NCI-H2081 treated with DMSO at 0.1 percent for 48 hours (cell line): ENCODE measurements at regions not wholly inside any gene's neighbourhood (a gene's known extent, or its start where the extent isn't known, plus 50 kb on each side); places are given as distances from the start of the nearest gene placed in this dataset.

Experiments used
- DNase-seq: peaks from one replicate; lab custom pipeline; 2025; lab: John Stamatoyannopoulos, UW

DNA sequence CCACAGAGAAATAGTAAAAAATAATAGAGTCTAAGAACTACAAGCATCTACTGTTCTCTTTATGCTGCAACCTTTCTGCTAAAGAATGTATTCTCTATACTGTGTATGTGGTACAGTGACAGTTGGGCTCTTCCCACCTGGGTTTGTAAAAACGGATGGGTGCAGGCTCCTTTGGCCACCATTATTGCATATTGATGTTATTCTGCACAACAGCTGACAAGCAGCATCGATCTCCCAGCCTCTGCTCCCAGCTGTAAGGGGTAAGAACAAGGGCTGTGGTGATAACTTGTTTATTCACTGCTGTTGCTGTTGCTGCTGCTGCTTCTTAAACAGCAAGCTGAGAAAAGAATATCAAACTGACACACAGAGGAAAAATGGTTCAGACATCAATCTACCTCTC lies 56.1 kb downstream of the KCNRG start:
- DNase-seq, result no peak

DNA sequence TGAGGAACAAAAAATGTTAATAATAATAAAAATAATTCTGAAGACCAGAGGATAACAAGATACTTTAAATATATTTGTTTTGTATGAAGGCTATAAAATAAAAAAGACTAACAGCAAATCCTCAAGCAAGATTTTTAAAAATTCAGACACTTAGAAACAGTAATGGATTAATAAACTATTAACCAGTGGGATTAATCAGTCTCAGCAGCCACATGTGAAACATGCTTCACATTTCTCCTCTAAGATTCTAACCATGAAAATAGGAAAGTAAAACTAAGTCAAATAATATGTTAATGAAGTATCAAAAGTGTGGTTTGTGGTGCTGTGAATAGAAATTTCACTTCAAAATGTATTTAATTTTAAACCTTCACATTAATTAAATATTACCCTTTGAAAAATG lies 57.4 kb downstream of the KCNRG start:
- DNase-seq, result no peak

DNA sequence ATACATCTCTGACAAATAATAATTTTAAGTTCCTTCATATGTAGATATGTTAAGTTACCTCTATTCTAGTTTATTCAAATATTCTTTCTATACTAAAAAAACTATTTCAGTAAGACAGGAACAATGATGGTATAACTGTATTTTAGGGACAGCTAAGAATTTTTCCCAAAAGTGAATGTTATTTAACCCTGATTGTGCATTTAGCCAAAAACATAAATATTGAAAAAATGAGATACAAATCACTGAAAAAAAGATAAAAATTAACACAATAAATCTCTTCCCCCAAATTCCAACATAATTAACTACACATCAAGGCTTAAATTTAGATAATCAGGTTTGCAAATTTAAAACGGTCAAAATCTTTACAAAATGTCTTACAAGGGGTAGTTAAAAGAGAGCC lies 58.1 kb downstream of the KCNRG start:
- no peak for DNase-seq

DNA sequence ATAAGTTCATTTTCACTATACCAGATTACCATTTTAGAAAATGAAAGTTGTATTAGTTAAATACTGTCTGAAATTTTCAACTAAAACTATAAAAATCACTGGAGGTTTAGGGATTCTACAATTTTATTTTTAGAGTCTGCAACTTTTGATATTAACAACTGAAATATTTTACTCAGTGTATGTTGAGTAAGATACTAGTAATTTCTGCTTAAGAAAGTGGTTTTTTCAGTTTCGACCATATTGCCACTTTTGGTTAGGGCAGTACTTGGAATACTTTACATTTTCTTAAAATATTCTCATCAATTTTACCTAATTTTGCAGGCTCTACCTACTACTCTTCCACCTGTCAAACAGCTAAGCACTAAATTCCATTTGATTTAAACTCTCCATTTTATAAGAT lies 59.6 kb downstream of the KCNRG start:
- no peak for DNase-seq

DNA sequence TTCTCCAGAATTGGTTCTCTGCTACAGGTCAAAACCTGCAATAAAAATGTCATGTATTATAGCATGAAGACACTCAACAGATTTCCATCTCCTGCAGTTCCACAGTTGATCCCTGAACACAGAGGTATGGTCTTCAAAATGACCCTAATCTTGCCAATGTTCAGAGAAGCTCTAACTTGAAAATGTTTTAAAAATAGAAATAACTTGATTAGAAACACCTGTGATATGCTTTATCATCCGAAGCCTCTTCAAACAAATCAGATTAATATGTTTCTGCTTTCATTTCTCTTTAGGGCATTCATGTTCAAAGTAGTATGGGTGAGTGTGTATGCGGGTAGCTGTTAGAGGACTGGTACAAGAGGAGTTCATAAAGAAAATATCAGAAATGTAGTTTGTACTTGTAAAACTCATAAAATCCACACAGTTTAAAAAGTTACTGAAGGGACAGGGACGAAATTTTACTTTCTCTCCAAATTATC lies 60.4 kb downstream of the KCNRG start:
- no peak for DNase-seq

DNA sequence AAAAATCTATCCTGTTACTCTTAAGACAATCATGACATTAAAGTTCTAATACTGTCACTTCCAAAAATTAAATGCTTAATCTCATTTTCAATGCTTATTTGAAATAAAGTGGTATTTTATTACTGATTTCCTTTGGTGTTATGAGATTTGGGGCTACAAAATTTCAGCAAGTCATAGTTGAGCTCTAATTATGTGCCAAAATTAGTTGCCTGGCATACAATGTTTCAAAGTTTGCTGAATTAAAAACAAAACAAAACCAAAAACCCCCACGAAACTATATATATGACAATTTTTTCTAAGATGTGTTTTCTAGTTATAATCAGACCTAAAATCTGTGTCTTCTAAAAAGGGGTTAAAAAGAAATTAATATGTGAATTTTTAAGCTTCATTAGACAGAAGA lies 62.2 kb downstream of the KCNRG start:
- DNase-seq, result no peak

DNA sequence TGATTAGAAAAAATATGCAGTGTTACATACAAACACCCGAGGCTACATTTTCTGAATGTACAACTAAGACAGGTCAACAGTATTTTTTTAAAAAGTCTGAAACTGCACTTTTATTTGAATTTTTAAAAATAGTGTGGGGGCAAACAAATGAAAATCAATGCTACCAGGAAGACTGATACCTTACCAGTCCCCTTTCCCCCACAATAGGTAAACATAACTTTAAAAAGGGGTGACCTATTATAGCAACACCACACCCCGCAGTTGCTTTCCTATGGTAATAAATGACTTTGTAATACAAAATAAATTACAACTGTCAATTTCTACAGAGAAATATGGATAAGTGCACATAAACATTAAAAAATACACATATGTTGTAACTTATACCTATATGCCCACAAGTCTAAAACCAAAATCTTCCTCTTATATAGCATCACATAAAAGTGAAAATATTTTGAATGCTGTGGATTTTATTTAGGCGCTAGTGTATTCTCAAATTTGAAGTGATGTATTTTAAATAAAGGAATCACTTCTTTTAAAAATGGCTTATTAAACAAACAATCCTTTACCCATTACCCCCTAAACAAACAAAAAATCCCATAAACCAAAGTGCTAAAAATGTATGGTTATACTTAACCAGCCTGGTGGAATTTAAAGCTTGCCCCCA lies 63.1 kb downstream of the KCNRG start:
- no peak for DNase-seq

DNA sequence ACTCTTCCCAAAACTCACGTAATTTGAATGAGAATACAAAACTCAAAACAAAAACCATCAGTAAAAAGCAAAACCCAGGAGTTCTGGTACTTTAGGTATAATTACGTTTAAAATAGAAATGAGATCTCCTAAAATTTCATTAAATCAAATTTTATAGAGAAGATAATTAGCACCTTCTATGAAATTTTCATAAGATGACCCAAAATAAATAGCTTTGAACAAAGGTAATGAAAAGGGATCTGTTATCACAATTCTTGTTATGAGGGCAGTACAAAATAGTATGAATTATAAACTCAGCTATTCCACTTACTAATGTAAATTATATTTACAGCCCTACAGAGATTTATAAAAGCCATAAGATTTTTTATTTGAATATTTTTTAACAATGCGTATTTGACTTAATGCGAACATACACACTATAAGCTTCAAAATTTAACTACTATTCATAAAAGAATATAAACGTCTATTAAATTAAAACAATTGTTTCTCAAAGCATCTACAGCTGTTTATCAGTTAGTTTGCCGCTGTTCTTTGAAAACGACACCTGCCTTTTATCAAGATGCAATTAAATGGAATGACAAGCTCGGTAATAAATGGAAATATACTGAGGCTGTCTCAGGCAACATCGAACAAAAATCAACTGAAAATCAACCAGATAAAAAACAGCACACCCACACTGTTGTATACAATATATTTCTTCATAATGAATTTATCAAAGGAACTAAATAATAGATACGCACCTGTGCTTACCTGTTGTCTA lies 63.8 kb downstream of the KCNRG start:
- DNase-seq, result no peak

DNA sequence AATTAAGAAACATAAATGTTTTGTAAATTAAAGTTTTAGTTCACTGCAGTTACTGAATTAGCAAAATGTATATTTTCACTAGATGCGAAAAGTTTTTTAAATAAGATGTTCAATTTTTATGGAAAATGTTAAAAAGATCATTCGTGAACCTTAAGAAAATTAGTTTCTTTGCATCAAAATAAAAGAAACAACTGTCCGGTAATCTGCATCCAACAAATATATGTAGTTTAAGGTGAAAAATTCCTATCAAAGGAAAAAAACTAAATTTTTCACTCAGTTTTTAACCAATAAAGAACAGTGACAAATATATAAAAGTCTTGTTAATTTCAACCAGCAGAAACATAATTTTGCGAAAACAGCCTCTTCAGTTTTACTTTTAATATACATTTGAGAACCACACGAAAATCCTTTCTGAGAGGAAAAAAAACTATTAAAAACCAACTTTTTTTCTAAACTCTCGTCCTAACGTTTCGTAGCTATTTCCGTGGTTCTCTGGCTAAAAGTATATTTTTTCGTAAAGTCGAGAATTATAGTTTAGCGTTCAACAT lies 64.5 kb downstream of the KCNRG start:
- DNase-seq, result no peak

DNA sequence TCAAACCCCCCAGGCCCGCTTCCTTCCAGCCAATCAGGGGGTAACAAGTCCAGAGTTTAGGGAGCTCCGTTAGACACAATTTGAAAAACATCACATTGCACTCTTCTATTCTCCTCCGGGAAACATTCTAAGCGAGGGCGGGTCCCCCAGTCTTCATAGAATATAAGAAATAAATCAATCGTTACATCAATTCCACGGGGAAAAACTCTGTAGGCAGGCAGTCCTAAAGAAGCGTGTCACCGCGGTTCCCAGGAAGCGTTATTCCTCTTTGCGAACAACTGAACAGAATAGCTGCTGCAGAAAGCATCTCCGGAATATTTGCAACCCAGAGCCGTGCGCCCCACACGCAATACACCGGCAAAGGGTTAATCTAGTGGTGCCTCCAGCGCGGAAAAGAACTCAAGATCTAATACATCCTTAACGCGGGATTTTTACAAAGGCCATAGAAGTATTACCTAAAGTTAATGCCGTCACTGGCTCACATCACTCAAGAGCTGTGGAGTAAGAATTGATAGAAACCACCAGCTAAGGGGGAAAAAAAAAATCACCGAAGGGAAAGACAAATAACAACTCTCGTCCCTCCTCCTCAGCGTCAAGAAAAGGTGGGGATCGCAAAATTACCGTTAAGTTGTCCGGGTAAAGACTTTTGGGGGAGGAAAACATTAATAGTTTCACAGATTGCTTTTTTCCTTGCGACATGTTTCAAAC lies 65.1 kb downstream of the KCNRG start:
- DNase-seq, result no peak

DNA sequence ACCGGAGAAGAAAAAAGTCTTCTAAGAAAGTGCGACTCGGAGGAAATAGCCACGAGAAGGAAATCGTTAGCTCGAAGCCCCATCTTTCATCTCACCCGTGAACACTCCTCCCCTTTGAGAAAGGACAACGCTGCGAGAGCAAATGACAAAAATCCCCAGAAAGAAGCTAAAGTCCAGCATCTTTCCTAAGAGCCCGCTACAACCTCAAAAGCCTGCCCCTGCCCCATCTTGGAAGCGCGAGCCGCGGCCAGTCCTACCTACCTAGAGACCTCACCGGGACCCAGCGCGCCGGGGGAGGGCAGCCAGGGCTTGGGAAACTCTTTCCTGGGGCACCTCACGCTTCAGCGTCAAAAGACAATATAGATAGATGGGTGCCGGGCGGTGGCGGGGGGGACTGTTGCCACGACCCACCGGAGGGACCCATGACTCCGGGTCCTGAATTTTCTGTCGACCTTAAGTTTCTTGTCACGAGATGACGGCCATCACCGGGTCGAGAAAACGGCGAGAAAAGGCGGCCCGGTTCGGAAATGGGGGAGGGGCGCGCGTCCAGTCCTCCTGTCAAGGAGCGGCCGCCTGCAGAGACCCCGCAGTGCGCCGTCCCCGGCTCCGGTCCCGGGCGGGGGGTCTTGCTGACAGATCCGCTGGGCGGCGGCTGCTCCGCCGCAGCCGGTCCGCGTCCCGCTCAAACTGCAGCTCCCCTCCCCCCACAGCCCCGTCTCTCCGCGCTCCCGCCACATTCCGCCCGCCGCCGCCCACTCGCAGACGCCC lies 65.9 kb downstream of the KCNRG start:
- DNase-seq, result no peak

DNA sequence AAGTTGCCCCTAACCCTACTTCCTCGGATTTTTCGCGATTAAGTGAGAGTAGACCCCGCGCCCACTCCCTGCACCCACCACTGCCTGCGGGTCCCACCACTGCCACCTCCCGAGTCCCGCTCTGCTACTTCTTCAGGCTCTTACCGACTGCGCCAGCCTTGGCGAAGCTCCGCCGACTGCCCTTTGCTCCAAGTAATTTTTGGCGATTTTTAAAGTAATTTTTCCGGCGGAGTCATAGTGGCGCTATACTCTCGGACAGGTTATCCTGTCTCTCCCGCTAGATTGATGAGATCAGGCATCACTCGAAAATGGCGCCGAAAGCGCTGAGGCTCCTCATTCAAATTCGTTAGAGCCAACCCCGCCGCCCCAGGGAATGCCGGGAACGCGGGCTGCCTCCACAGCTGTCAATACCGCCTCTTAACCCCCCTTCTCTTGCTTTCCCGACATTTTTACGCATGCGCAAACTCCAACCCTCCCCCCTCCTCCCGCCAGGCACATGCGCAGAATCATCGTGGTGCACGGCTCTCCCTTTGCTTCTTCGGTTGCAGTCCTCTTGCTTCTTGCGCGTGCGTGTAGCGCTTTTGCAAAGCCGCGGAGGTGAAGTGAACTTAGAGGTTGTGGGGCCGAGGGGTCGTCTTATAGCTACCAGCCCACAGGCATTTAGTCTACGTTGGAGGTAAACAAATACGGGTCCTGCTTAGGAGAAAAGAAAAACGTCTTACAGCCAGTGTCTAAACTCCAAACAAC lies 66.6 kb downstream of the KCNRG start:
- peak; percentile 93 for DNase-seq

DNA sequence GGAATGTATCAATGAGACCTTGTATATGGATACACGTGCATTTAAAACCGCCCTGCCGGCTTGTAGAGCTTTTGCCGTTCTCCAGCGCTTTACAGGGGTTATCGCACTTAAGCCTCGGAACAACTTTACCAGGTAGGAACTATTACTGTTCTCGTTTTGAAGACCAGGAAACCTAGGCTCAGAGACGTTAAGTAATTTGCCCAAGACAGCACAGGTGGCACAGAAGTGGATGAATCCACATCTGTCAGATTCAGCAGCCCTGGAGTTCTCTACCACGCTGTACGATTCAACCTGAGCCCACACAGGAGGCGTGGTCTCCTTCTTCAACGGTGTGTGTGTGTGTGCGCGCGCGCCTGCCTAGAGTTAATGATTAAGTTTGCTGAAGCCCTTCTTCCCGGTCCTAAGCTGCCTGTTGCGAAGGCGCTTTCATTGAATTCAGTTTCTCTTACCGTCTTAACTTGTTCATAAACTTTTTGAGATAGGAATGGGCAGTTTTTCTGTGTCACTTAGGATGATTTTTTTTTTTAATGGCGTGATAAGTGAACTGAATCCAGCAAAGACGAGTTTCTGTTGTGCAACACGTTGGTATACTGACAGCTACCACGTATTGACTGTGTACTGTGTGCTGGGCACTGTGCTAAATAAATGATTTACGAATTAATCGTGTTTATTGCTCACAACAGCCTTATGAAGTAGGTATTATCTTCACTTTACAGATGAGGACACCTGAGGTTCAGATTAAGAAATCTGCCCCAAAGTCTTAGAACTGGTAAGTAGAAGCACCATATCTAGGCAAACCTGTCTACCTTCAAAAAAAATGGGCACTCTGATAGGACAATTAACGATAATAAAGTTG lies 67.4 kb downstream of the KCNRG start:
- peak; percentile 36 for DNase-seq

DNA sequence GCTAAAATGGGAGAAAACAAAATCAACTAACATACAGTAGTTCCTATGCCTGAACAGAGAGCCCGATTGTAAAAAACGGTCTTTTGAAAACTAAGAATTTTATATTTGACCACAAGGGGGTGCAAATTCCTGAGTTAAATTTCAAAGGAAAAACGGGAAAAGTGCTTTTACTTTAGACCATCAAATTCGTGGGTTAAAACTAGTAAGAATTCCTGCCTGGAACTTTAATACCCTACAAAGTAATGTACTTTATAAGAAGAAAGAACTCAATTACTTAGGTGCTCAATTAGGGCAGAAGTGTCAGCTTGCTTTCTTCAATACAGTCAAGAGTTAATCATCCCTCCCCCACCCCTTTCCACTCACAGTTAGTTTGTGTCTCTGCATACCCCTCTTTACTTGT lies 69.8 kb downstream of the KCNRG start:
- no peak for DNase-seq

DNA sequence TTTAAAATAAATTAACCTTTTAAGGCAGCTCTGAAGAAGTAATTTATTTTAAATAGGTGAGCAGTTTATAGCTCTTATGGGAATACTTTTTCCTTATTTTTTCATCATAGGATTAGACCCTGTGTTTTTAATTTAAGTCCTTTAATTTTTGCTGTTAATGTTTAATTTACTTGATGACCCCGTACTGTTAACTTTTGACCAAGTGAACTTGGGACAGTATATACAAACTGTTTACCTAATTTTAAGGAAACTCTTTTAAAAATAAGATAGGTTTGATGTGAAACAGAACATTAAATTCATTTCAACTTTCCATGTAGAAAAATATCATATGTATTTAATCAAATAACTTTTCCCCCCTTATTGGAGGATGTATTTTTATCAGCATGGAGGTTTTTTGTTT lies 74.4 kb downstream of the KCNRG start:
- DNase-seq, result no peak

DNA sequence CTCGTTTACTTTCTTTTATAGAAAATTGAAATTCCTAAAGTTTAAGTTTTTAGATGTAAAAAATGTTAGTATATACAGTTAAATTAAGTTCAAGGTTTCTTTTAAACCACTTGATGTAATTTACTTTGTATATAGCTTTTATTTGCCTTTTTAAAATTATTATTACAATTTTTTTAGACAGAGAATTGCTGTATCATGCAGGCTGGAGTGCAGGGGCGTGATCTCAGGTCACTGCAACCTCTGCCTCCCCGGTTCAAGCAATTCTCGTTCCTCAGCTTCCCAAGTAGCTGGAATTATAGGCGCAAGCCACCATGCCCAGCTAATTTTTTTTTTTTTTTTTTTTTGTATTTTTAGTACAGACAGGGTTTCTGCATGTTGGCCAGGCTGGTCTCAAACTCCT lies 75.0 kb downstream of the KCNRG start:
- no peak for DNase-seq

DNA sequence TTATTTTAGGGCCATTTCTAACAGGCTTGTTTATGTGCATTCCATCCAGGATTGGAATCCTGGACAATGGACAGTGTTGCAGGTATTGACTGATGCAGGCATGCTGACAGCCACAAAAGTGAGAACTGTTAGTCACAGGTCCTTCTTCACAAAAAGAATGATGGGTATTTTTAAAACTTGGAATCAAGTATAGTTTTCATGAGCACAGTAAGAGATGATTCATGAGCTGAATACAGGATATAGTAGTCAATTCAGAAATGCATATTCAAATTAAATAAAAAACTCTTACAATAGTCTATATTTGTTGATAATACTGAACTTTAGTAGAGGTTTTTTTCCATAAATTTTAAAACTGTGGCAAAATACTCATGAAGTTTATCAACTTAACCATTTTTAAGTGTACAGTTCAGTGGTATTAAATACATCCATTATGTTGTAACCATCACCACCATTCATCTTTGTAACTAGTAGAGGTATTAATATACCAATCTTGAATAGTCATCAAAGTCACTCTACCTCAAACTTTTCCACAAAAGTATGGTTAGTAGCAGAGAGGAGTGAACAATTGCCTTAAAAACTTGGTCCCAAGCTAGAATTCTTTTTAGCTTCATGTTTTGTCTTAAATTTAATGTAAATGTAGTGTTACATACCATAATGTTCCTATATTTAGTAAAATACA lies 79.5 kb downstream of the KCNRG start:
- no peak for DNase-seq

DNA sequence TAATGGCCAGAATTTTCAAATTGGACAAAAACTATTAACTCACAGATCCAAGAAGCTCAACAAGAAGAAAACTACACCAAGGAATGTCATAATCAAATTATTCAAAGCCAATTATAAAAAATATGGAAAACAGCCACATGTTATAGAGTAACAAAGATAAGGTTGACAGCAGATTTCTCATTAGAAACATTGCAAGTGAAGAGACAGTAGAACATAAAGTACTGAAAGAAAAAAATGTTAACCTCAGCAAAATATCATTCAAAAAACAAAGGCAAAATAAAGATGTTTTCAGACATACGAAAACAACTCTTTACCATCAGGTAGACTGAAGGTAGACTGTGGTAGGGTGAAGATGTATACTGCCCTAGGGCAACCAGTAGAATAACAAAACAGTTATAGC lies 83.4 kb downstream of the KCNRG start:
- DNase-seq, result no peak

DNA sequence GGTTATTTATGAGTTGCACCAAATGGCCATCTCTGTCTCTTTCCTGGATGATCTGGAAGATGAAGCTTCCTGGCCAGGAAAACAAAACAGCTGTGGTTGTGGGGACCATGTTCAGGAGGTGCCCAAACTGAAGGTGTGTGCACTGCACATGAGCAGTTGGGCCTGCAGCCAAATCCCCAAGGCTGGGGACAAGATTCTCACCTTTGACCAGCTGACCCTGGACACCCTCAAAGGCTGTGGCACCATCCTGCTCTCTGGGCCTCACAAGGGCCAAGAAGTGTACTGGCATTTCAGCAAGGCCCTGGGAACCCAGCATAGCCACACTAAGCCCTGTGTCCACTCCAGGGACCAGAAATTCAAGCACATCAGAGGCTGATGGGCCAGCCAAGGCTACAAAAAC lies 84.2 kb downstream of the KCNRG start:
- no peak for DNase-seq

DNA sequence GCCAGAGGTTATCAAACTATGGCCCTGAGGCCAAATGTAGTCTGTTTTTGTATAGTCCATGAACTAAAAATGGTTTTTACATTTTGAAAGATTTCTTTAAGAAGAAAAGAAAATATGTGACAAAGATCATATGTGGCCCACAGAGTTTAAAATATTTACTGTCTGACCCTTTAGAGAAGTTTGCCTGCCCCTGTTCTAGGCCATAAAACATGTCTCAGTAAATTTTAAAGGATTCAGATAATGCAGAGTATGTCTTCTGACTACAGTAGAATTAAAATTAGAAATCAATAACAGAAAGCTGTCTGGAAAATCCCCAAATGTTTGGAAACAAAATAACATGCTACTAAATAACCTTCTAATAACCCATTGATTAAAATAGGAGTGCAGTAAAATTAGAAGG lies 86.3 kb downstream of the KCNRG start:
- no peak for DNase-seq
